Mesothelial cell of epicardium (in vitro differentiated cells): ENCODE measurements at regions not wholly inside any gene's neighbourhood (a gene's known extent, or its start where the extent isn't known, plus 50 kb on each side); places are given as distances from the start of the nearest gene placed in this dataset.

ENCODE experiments used
- DNase-seq, 2 experiments: peaks; one replicate each; pipeline ENCODE4 v3.0.0; 2021; ENCODE audit warnings: low spot score in 2 of 2; ENCODE audit not compliant: unreplicated experiment in 2 of 2
- H3K27ac Mint-ChIP-seq: 2 replicates; pipeline ENCODE4 v1.8.0; 2021; ENCODE audit warnings: mixed read lengths
- H3K27me3 Mint-ChIP-seq: 2 replicates; pipeline ENCODE4 v1.8.0; 2021; ENCODE audit warnings: low read depth, mixed read lengths
- H3K36me3 Mint-ChIP-seq: 2 replicates; pipeline ENCODE4 v1.8.0; 2021; ENCODE audit warnings: mixed read lengths
- H3K4me1 Mint-ChIP-seq: 2 replicates; pipeline ENCODE4 v1.8.0; 2021; ENCODE audit warnings: mixed read lengths
- H3K4me3 Mint-ChIP-seq: 2 replicates; pipeline ENCODE4 v1.8.0; 2021; ENCODE audit warnings: mild to moderate bottlenecking, moderate library complexity, mixed read lengths
- H3K9me3 Mint-ChIP-seq: 2 replicates; pipeline ENCODE4 v1.8.0; 2021; ENCODE audit warnings: mixed read lengths
- TF ChIP-seq, protein P1 (sequence below): fragments of 200-600 bp; sonication (generic); IDR thresholded peaks from one replicate; pipeline ENCODE4 v1.5.0; 2021; ENCODE audit warnings: antibody characterized with exemption; ENCODE audit not compliant: unreplicated experiment

DNA sequence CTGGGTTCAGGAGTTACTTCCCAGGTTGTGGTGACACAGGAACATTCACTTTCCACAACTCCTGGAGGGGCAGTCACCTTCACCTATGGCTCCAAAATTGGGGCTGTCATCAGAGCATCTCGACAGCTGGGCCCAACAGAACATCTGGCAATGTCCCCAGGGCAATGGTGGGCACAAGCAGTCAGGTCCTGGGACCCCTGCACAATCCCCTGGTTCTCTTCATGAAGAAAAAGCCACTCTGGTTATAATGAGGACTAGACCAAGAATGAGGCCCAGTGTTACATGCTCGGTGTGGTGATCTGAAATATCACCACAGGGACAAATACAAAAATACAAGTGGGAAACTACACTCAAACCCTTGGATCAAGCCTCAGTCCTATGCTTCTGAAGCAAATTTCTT lies 89.0 kb upstream of the VPREB1 start:
- H3K27me3 Mint-ChIP-seq = peaks cover 67% of the 10 kb centered on the region
- no peaks in the 10 kb centered on the region for H3K36me3 Mint-ChIP-seq
- DNase-seq = no peak

GRCh38 chr22:22155146-22155545 lies 89.4 kb upstream of the VPREB1 start:
- Mint-ChIP-seq H3K27ac (no peak overlapping the region), H3K4me1 (no peaks in the 10 kb centered on the region), H3K36me3 (no peaks in the 10 kb centered on the region), H3K4me3 (no peak overlapping the region), H3K27me3 (peaks cover 72% of the 10 kb centered on the region), H3K9me3 (no peaks in the 10 kb centered on the region)
- no peak for DNase-seq
- TF ChIP-seq, protein P1, sequence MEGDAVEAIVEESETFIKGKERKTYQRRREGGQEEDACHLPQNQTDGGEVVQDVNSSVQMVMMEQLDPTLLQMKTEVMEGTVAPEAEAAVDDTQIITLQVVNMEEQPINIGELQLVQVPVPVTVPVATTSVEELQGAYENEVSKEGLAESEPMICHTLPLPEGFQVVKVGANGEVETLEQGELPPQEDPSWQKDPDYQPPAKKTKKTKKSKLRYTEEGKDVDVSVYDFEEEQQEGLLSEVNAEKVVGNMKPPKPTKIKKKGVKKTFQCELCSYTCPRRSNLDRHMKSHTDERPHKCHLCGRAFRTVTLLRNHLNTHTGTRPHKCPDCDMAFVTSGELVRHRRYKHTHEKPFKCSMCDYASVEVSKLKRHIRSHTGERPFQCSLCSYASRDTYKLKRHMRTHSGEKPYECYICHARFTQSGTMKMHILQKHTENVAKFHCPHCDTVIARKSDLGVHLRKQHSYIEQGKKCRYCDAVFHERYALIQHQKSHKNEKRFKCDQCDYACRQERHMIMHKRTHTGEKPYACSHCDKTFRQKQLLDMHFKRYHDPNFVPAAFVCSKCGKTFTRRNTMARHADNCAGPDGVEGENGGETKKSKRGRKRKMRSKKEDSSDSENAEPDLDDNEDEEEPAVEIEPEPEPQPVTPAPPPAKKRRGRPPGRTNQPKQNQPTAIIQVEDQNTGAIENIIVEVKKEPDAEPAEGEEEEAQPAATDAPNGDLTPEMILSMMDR = no peak

More for the DNA sequence above, 89.0 kb upstream of the VPREB1 start:
- TF ChIP-seq, protein P1 = no peak
- Mint-ChIP-seq H3K4me3 (no peak overlapping the region), H3K27ac (no peak overlapping the region), H3K9me3 (no peaks in the 10 kb centered on the region), H3K4me1 (no peaks in the 10 kb centered on the region)

- Mint-ChIP-seq H3K4me3 (no peak overlapping the region), H3K36me3 (no peaks in the 10 kb centered on the region), H3K27ac (no peak overlapping the region), H3K4me1 (no peaks in the 10 kb centered on the region), H3K9me3 (no peaks in the 10 kb centered on the region), H3K27me3 (peaks cover 74% of the 10 kb centered on the region)
- DNase-seq = no peak
- TF ChIP-seq, protein P1 = no peak
Measured at GRCh38 chr22:22154040-22154439, 90.5 kb upstream of the VPREB1 start.

DNA sequence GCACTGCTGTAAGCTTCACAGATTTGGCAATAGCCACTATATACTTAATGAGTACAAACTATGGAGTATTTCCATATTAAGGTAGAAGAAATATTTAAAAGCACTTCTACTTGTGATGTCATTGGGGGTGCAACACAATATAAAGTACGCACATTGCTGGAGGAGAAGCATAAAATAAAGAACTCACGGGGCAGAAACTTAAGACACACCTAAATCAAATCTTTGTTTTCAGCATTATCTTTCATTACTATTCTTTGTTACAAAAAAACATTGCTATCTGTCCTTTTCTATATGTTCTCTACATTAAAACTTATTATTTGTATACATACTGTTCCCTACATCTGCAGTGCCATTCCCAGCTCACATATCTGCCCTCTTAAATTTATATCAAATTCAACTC lies 93.3 kb upstream of the VPREB1 start:
- Mint-ChIP-seq H3K27me3 (peaks cover 82% of the 10 kb centered on the region), H3K9me3 (no peaks in the 10 kb centered on the region), H3K27ac (no peak overlapping the region), H3K4me1 (no peaks in the 10 kb centered on the region), H3K4me3 (no peak overlapping the region), H3K36me3 (no peaks in the 10 kb centered on the region)
- TF ChIP-seq, protein P1 = no peak
- no peak for DNase-seq

- Mint-ChIP-seq H3K36me3 (no peaks in the 10 kb centered on the region), H3K27ac (no peak overlapping the region), H3K4me1 (no peaks in the 10 kb centered on the region), H3K4me3 (no peak overlapping the region), H3K9me3 (no peaks in the 10 kb centered on the region), H3K27me3 (peaks cover 83% of the 10 kb centered on the region)
- DNase-seq = no peak
- TF ChIP-seq, protein P1 = no peak
Measured at GRCh38 chr22:22150457-22150856, 94.1 kb upstream of the VPREB1 start.

- H3K4me3 Mint-ChIP-seq = no peak overlapping the region
- no peaks in the 10 kb centered on the region for H3K4me1 Mint-ChIP-seq
- no peaks in the 10 kb centered on the region for H3K9me3 Mint-ChIP-seq
- peaks cover 77% of the 10 kb centered on the region for H3K27me3 Mint-ChIP-seq
- TF ChIP-seq, protein P1 = no peak
- no peak overlapping the region for H3K27ac Mint-ChIP-seq
- no peaks in the 10 kb centered on the region for H3K36me3 Mint-ChIP-seq
- no peak for DNase-seq
Measured at GRCh38 chr22:22148905-22149304, 95.7 kb upstream of the VPREB1 start.
